Heart right ventricle (tissue), 16 donors: ENCODE measurements at regions not wholly inside any gene's neighbourhood (a gene's known extent, or its start where the extent isn't known, plus 50 kb on each side); places are given as distances from the start of the nearest gene placed in this dataset.

Source experiments
- ATAC-seq, 8 donors: fragments of 200-7000 bp; cut with Tn5 transposase; one replicate each; pipeline ENCODE4 v1.9.1; 2020; ENCODE audit warnings: mild to moderate bottlenecking in 8 of 8, moderate library complexity in 8 of 8, moderate number of reproducible peaks in 1 of 8
- DNase-seq, 2 donors: peaks; one replicate each; pipeline ENCODE4 v3.0.0-alpha.2; 2020
- H3K27ac ChIP-seq, 10 donors: fragments of 200-600 bp; sonication (generic) in 2 of 10; one replicate each; pipeline versions ENCODE4 v1.5.0 to v1.8.0; 2020 to 2022; ENCODE audit warnings: mild to moderate bottlenecking in 3 of 10
- H3K27me3 ChIP-seq, 7 donors: fragments of 200-600 bp; one replicate each; pipeline ENCODE4 v1.8.0; 2021 to 2022; ENCODE audit warnings: mild to moderate bottlenecking in 2 of 7
- H3K36me3 ChIP-seq, 9 donors: fragments of 200-600 bp; sonication (generic) in 1 of 9; one replicate each; pipeline versions ENCODE4 v1.5.0 to v1.8.0; 2020 to 2022; ENCODE audit warnings: mild to moderate bottlenecking in 2 of 9
- H3K4me1 ChIP-seq, 9 donors: fragments of 200-600 bp; sonication (generic) in 1 of 9; one replicate each; pipeline versions ENCODE4 v1.5.0 to v1.8.0; 2020 to 2022; ENCODE audit warnings: mild to moderate bottlenecking in 4 of 9
- H3K4me3 ChIP-seq, 10 donors: fragments of 200-600 bp; sonication (generic) in 2 of 10; one replicate each; pipeline versions ENCODE4 v1.5.0 to v1.8.0; 2020 to 2022; ENCODE audit warnings: mild to moderate bottlenecking in 7 of 10, moderate library complexity in 2 of 10
- H3K9me3 ChIP-seq, 11 donors: fragments of 200-600 bp in 10 of 11; sonication (generic) in 2 of 11; one replicate each; pipeline versions ENCODE4 v1.5.0 to v1.8.0; 2013 to 2022; ENCODE audit warnings: mild to moderate bottlenecking in 2 of 11, control low read depth in 1 of 11, moderate library complexity in 1 of 11
- CTCF ChIP-seq, 9 donors: fragments of 200-600 bp; sonication (generic) in 2 of 9; IDR thresholded peaks; one replicate each; pipeline versions ENCODE4 v1.5.0 to v1.8.0; 2021 to 2022; ENCODE audit warnings: antibody characterized with exemption in 9 of 9, mild to moderate bottlenecking in 5 of 9, moderate library complexity in 1 of 9
- WGBS, 2 donors: extraction: QIAGEN DNeasy Blood & Tissue Kit; methylation state at CpG; one replicate each; pipeline ENCODE4 v1.1.7; 2013; ENCODE audit warnings: inconsistent platforms in 1 of 2; 5-methylcytosine and 5-hydroxymethylcytosine counted together
- intact Hi-C, 10 donors: fragments of 100-400 bp; cut with DNase I; formaldehyde crosslinking; loops; one replicate each; pipeline versions ENCODE4 v1.11.1 to v1.14.2; 2022
- donor health status: Arrhythmogenic right ventricular cardiomyopathy.
- donor health status: ischemic (EF 13 %, LVEDD 7.1; RV severe dilation, severe dysfunction).
- donor health status: healthy with polysubstance abuse.
- donor health status: DM: no; HTN: yes; CAD: no.
- donor health status: DM: no; HTN: no; CAD: no.
- donor health status: ischemic (EF 25% LVEDD 6.9; RV normal size, moderate dysfunction).
- donor health status: ischemic (EF 25% LVEDD 5.7; RV mildly dilated, moderate dysfunction).
- donor health status: healthy.
- donor health status: DM: yes; HTN: yes; CAD: no.
- donor health status: Ischemic cardiomyopathy.
- donor health status: ischemic (EF 35%, LVEDD 5.7; RV mildly dilated, moderate dysfunction).
- donor health status: nonischemic (EF 11% LVEDD 7.7; RV severe dilation, severe dysfunction).
- donor health status: DM: yes; HTN: yes; CAD: no.
- donor health status: PGD.
- donor health status: ischemic (EF 29% LVEDD 5.4; RV normal size, mild dysfunction).
- donor health status: nonischemic (EF 23%, LVEDD 6.1; RV moderate dilation, normal function).

DNA sequence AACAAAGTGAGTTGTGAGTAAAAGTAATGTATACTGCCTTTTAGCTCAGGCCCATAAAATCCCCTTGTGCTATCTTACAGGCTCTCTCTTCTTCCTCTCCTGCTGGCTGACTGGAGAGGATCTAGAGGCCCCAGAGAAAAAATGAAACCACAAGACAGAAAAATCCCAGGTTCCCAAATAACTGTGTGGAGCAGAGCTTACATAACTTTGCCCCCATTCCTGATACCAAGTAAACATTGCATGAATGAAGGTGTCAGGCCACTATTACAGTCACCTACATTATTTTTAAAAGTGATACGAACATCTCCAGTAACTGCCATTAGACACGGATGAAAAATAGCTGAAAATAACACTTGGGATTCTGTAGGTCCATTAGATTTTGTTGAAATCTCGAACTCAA lies 386.0 kb upstream of the NR5A2 start:
- WGBS, 2 donors = 80 to 89% methylated on average over 3 of the region's 3 CpGs

DNA sequence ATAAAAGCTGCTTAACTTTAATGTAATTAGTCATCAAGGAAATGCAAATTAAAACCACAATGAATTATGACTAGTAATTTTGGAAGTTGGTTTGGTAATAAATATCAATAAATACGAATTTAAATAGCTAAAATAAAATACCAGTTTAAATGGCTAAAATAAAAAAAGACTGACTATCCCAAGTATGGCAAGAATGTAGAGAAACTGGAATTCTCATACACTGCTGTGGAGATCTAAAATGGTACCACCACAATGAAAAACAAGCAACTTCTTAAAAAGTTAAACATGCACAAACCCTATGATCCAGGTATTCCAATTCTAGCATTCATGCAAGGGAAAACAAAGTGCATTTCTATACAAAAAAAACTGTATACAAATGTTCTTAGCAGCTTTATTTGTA lies 382.6 kb upstream of the NR5A2 start:
- Histone ChIP-seq H3K27ac (no peak overlapping the region), H3K36me3 (no peaks in the 10 kb centered on the region), H3K27me3 (peaks cover 0 to 3% (median 0%) of the 10 kb centered on the region in 7 donors), H3K4me3 (no peak overlapping the region), H3K9me3 (peaks cover 0 to 27% (median 0%) of the 10 kb centered on the region in 11 donors), H3K4me1 (no peaks in the 10 kb centered on the region)
- intact Hi-C loops = no loop called here
- DNase-seq (no peak), ATAC-seq (no peak)
- 24 to 31% methylated on average over 1 of the region's 1 CpG for WGBS, 2 donors
- TF ChIP-seq CTCF (IDR thresholded peaks at IDR 0.05) = no peak

More for the DNA sequence above, 386.0 kb upstream of the NR5A2 start:
- TF ChIP-seq CTCF (IDR thresholded peaks at IDR 0.05) = no peak
- H3K9me3 ChIP-seq = peaks cover 0 to 22% (median 0%) of the 10 kb centered on the region in 11 donors
- no peak overlapping the region for H3K4me3 ChIP-seq
- DNase-seq = no peak
- intact Hi-C loops = no loop called here
- no peaks in the 10 kb centered on the region for H3K27me3 ChIP-seq
- H3K36me3 ChIP-seq = no peaks in the 10 kb centered on the region
- H3K4me1 ChIP-seq = no peaks in the 10 kb centered on the region
- H3K27ac ChIP-seq = no peak overlapping the region
- ATAC-seq = no peak

GRCh38 chr1:199646761-199647160 lies 380.7 kb upstream of the NR5A2 start:
- Histone ChIP-seq H3K4me3 (no peak overlapping the region), H3K36me3 (no peaks in the 10 kb centered on the region), H3K27me3 (peaks cover 0 to 3% (median 0%) of the 10 kb centered on the region in 7 donors), H3K27ac (no peak overlapping the region), H3K4me1 (no peaks in the 10 kb centered on the region), H3K9me3 (peaks cover 0 to 33% (median 0%) of the 10 kb centered on the region in 11 donors)
- DNase-seq (peak in 1 of 2 donors; percentile 8), ATAC-seq (peak in 1 of 8 donors; percentile 42)
- TF ChIP-seq CTCF (IDR thresholded peaks at IDR 0.05) = no peak
- intact Hi-C loops = no loop called here
- 81 to 87% methylated on average over 2 of the region's 2 CpGs for WGBS, 2 donors

DNA sequence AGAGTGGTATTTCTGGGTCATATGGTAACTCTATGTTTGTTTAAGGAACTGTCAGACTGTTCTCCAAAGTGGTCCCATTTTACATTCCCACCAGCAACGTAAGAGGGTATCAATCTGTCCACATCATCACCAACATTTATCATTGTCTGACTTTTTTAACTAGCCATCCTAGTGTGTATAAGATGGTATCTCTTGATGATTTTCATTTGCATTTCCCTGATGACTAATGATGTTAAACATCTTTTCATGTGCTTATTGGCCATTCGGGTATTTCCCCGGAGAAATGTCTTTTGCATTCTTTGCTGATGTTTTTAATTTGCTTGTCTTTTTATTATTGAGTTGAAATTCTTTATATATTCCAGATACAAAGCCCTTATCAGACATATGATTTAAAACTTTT lies 370.1 kb upstream of the NR5A2 start:
- ATAC-seq (no peak), DNase-seq (no peak)
- intact Hi-C loops = no loop called here
- H3K36me3 ChIP-seq = no peaks in the 10 kb centered on the region
- no peak for TF ChIP-seq CTCF (IDR thresholded peaks at IDR 0.05)
- no peak overlapping the region for H3K4me3 ChIP-seq
- H3K4me1 ChIP-seq = no peaks in the 10 kb centered on the region
- no peaks in the 10 kb centered on the region for H3K9me3 ChIP-seq
- H3K27me3 ChIP-seq = no peaks in the 10 kb centered on the region
- no peak overlapping the region for H3K27ac ChIP-seq
- 82 to 87% methylated on average over 3 of the region's 3 CpGs for WGBS, 2 donors
